Mesendoderm (in vitro differentiated cells): ENCODE measurements at regions not wholly inside any gene's neighbourhood (a gene's known extent, or its start where the extent isn't known, plus 50 kb on each side); places are given as distances from the start of the nearest gene placed in this dataset.

Source experiments
- DNase-seq: peaks from one replicate; pipeline ENCODE4 v3.0.0; 2013
- H2AK5ac ChIP-seq: 2 replicates; pipeline ENCODE4 v1.6.1; 2013; ENCODE audit warnings: low read length, inconsistent platforms
- H2BK120ac ChIP-seq: 2 replicates; pipeline ENCODE4 v1.6.1; 2013; ENCODE audit warnings: low read depth, mild to moderate bottlenecking, low read length, moderate library complexity, mixed read lengths
- H2BK15ac ChIP-seq: replicated peaks from 2 replicates; pipeline ENCODE4 v1.6.1; 2013; ENCODE audit warnings: low read depth, mild to moderate bottlenecking, moderate library complexity
- H2BK5ac ChIP-seq: 2 replicates; pipeline ENCODE4 v1.6.1; 2013; ENCODE audit warnings: low read length, inconsistent platforms
- H3K18ac ChIP-seq: 2 replicates; pipeline ENCODE4 v1.6.1; 2013; ENCODE audit warnings: mild to moderate bottlenecking, low read length, mixed read lengths
- H3K23ac ChIP-seq: one replicate; pipeline ENCODE4 v1.6.1; 2013; ENCODE audit warnings: low read length
- H3K27ac ChIP-seq: 2 replicates; pipeline ENCODE4 v1.5.1; 2013; ENCODE audit warnings: low read depth, mild to moderate bottlenecking, inconsistent platforms, low read length, moderate library complexity
- H3K27me3 ChIP-seq: 2 replicates; pipeline ENCODE4 v1.6.1; 2013; ENCODE audit warnings: low read length, control low read depth, mild to moderate bottlenecking, inconsistent platforms; ENCODE audit not compliant: insufficient read depth, poor library complexity
- H3K36me3 ChIP-seq: 2 replicates; pipeline ENCODE4 v1.6.1; 2013; ENCODE audit warnings: low read length, inconsistent platforms; ENCODE audit not compliant: control insufficient read depth, insufficient read depth
- H3K4ac ChIP-seq: one replicate; pipeline ENCODE4 v1.6.1; 2013; ENCODE audit warnings: low read depth, mild to moderate bottlenecking, low read length, moderate library complexity
- H3K4me1 ChIP-seq: 2 replicates; pipeline ENCODE4 v1.6.1; 2013; ENCODE audit warnings: low read depth, low read length, inconsistent platforms; ENCODE audit not compliant: control insufficient read depth
- H3K4me2 ChIP-seq: 2 replicates; pipeline ENCODE4 v1.6.1; 2013; ENCODE audit warnings: low read length
- H3K4me3 ChIP-seq: 2 replicates; pipeline ENCODE4 v1.5.1; 2013; ENCODE audit warnings: mild to moderate bottlenecking, low read length
- H3K56ac ChIP-seq: one replicate; pipeline ENCODE4 v1.6.1; 2013; ENCODE audit warnings: low read length
- H3K79me1 ChIP-seq: 2 replicates; pipeline ENCODE4 v1.6.1; 2013; ENCODE audit warnings: low read length, inconsistent platforms
- H3K79me2 ChIP-seq: 2 replicates; pipeline ENCODE4 v1.6.1; 2013; ENCODE audit warnings: mild to moderate bottlenecking, low read length; ENCODE audit not compliant: control insufficient read depth, insufficient read depth
- H3K9ac ChIP-seq: 2 replicates; pipeline ENCODE4 v1.6.1; 2013; ENCODE audit warnings: low read length, inconsistent platforms
- H4K5ac ChIP-seq: one replicate; pipeline ENCODE4 v1.6.1; 2013; ENCODE audit warnings: low read length
- H4K8ac ChIP-seq: one replicate; pipeline ENCODE4 v1.6.1; 2013; ENCODE audit warnings: low read depth, mild to moderate bottlenecking, control low read depth, low read length, moderate library complexity
- WGBS: extraction: QIAGEN DNeasy Blood & Tissue Kit; methylation state at CpG from one replicate; pipeline ENCODE4 v1.1.7; 2013; ENCODE audit warnings: low lambda C conversion rate, missing lambda C conversion rate; ENCODE audit not compliant: insufficient coverage; ENCODE audit errors: extremely low coverage; 5-methylcytosine and 5-hydroxymethylcytosine counted together

GRCh38 chr6:105711216-105711615 lies 308.3 kb upstream of the PREP start:
- Histone ChIP-seq H3K79me2 (no peaks in the 10 kb centered on the region), H3K18ac (no peak overlapping the region), H2AK5ac (no peak overlapping the region), H3K36me3 (no peaks in the 10 kb centered on the region), H3K23ac (no peak overlapping the region), H3K4me3 (no peak overlapping the region), H3K27ac (no peak overlapping the region), H3K27me3 (no peaks in the 10 kb centered on the region), H3K9ac (no peak overlapping the region), H3K4me1 (no peaks in the 10 kb centered on the region), H4K8ac (no peak overlapping the region), H2BK5ac (no peak overlapping the region), H3K4ac (no peak overlapping the region), H2BK15ac (no peak overlapping the region), H4K5ac (no peak overlapping the region), H3K4me2 (no peak overlapping the region), H3K79me1 (no peaks in the 10 kb centered on the region), H3K56ac (no peak overlapping the region), H2BK120ac (no peak overlapping the region)
- no CpG with 5 or more reads among the region's 2 CpGs for WGBS
- DNase-seq: no peak

- Histone ChIP-seq H4K8ac (no peak overlapping the region), H3K4ac (no peak overlapping the region), H3K9ac (no peak overlapping the region), H3K4me2 (no peak overlapping the region), H3K27me3 (no peaks in the 10 kb centered on the region), H3K56ac (no peak overlapping the region), H3K4me1 (no peaks in the 10 kb centered on the region), H3K27ac (no peak overlapping the region), H4K5ac (no peak overlapping the region), H3K4me3 (no peak overlapping the region), H2BK120ac (no peak overlapping the region), H3K79me1 (no peaks in the 10 kb centered on the region), H2BK15ac (no peak overlapping the region), H3K23ac (no peak overlapping the region), H3K18ac (no peak overlapping the region), H3K36me3 (no peaks in the 10 kb centered on the region), H2AK5ac (no peak overlapping the region), H2BK5ac (no peak overlapping the region), H3K79me2 (no peaks in the 10 kb centered on the region)
- no CpG with 5 or more reads among the region's 5 CpGs for WGBS
- no peak for DNase-seq
Measured at GRCh38 chr6:105705608-105706007, 302.7 kb upstream of the PREP start.

GRCh38 chr6:105695461-105695860 lies 292.6 kb upstream of the PREP start:
- Histone ChIP-seq H3K36me3 (no peaks in the 10 kb centered on the region), H3K4me3 (no peak overlapping the region), H3K27ac (no peak overlapping the region), H2AK5ac (no peak overlapping the region), H3K79me1 (no peaks in the 10 kb centered on the region), H3K56ac (no peak overlapping the region), H3K79me2 (no peaks in the 10 kb centered on the region), H4K5ac (no peak overlapping the region), H3K23ac (no peak overlapping the region), H3K18ac (no peak overlapping the region), H3K27me3 (no peaks in the 10 kb centered on the region), H3K4ac (no peak overlapping the region), H2BK15ac (no peak overlapping the region), H3K4me2 (no peak overlapping the region), H4K8ac (no peak overlapping the region), H2BK5ac (no peak overlapping the region), H2BK120ac (no peak overlapping the region), H3K9ac (no peak overlapping the region), H3K4me1 (no peaks in the 10 kb centered on the region)
- no CpG with 5 or more reads among the region's 3 CpGs for WGBS
- no peak for DNase-seq

GRCh38 chr6:105692613-105693215 lies 289.8 kb upstream of the PREP start:
- no peak overlapping the region for H3K56ac ChIP-seq
- H3K79me2 ChIP-seq: no peaks in the 10 kb centered on the region
- WGBS: no CpG with 5 or more reads among the region's 4 CpGs
- no peak overlapping the region for H3K9ac ChIP-seq
- no peak for DNase-seq
- H4K5ac ChIP-seq: no peak overlapping the region
- no peak overlapping the region for H2AK5ac ChIP-seq
- no peaks in the 10 kb centered on the region for H3K4me1 ChIP-seq
- H3K23ac ChIP-seq: no peak overlapping the region
- no peak overlapping the region for H2BK15ac ChIP-seq
- no peak overlapping the region for H3K4ac ChIP-seq
- H2BK5ac ChIP-seq: no peak overlapping the region
- H3K36me3 ChIP-seq: no peaks in the 10 kb centered on the region
- H3K4me2 ChIP-seq: no peak overlapping the region
- H3K4me3 ChIP-seq: no peak overlapping the region
- H3K27me3 ChIP-seq: no peaks in the 10 kb centered on the region
- H4K8ac ChIP-seq: no peak overlapping the region
- H3K18ac ChIP-seq: no peak overlapping the region
- H2BK120ac ChIP-seq: no peak overlapping the region
- no peak overlapping the region for H3K27ac ChIP-seq
- H3K79me1 ChIP-seq: no peaks in the 10 kb centered on the region

- no peak overlapping the region for H4K5ac ChIP-seq
- H2BK120ac ChIP-seq: no peak overlapping the region
- no peak for DNase-seq
- H3K4me1 ChIP-seq: no peaks in the 10 kb centered on the region
- no peak overlapping the region for H3K18ac ChIP-seq
- H3K27ac ChIP-seq: no peak overlapping the region
- no peaks in the 10 kb centered on the region for H3K36me3 ChIP-seq
- H3K23ac ChIP-seq: no peak overlapping the region
- no peak overlapping the region for H3K4me2 ChIP-seq
- H2BK15ac ChIP-seq: no peak overlapping the region
- H2AK5ac ChIP-seq: no peak overlapping the region
- no peak overlapping the region for H4K8ac ChIP-seq
- H3K79me1 ChIP-seq: no peaks in the 10 kb centered on the region
- H3K27me3 ChIP-seq: no peaks in the 10 kb centered on the region
- WGBS: no CpG with 5 or more reads among the region's 2 CpGs
- H3K4me3 ChIP-seq: no peak overlapping the region
- H3K79me2 ChIP-seq: no peaks in the 10 kb centered on the region
- no peak overlapping the region for H3K9ac ChIP-seq
- no peak overlapping the region for H2BK5ac ChIP-seq
- H3K4ac ChIP-seq: no peak overlapping the region
- no peak overlapping the region for H3K56ac ChIP-seq
Measured at GRCh38 chr6:105691971-105692370, 289.1 kb upstream of the PREP start.

- Histone ChIP-seq H3K27ac (no peak overlapping the region), H3K9ac (no peak overlapping the region), H3K79me2 (no peaks in the 10 kb centered on the region), H2BK120ac (no peak overlapping the region), H3K4me3 (no peak overlapping the region), H3K4me2 (no peak overlapping the region), H2AK5ac (no peak overlapping the region), H3K4me1 (no peaks in the 10 kb centered on the region), H3K79me1 (no peaks in the 10 kb centered on the region), H4K8ac (no peak overlapping the region), H3K56ac (no peak overlapping the region), H3K23ac (no peak overlapping the region), H3K27me3 (no peaks in the 10 kb centered on the region), H4K5ac (no peak overlapping the region), H3K18ac (no peak overlapping the region), H2BK5ac (no peak overlapping the region), H3K4ac (no peak overlapping the region), H3K36me3 (no peaks in the 10 kb centered on the region), H2BK15ac (no peak overlapping the region)
- DNase-seq: no peak
- WGBS: no CpG with 5 or more reads among the region's 3 CpGs
Measured at GRCh38 chr6:105691081-105691480, 288.2 kb upstream of the PREP start.
